ENCODE measurements at regions not wholly inside any gene's neighbourhood (a gene's known extent, or its start where the extent isn't known, plus 50 kb on each side); places are given as distances from the start of the nearest gene placed in this dataset.
"Not testable (repeated sequence)": the region's sequence is repeated elsewhere in the genome, so short reads cannot be mapped to it uniquely, and the experiment has no call there.

- Histone ChIP-seq H3F3A (ENCODE audit: insufficient read depth, low read depth) (no peaks in the 10 kb centered on the region), H3K4me2 (no peak overlapping the region), H4K20me1 (ENCODE audit: insufficient read depth) (no peaks in the 10 kb centered on the region), H3K79me2 (ENCODE audit: low read depth) (no peaks in the 10 kb centered on the region), H3K27ac (no peak overlapping the region), H3K4me1 (replicated peaks; ENCODE audit: insufficient read depth) (no peaks in the 10 kb centered on the region), H3K36me3 (ENCODE audit: low read depth) (no peaks in the 10 kb centered on the region), H3K9me3 (ENCODE audit: insufficient read depth, low read depth) (no peaks in the 10 kb centered on the region), H2AFZ (no peak overlapping the region), H3K9me2 (ENCODE audit: insufficient read depth) (no peaks in the 10 kb centered on the region), H3K4me3 (no peak overlapping the region), H3K27me3 (ENCODE audit: insufficient read depth, low read depth) (no peaks in the 10 kb centered on the region)
- TF ChIP-seq EZH2 (IDR thresholded peaks at IDR 0.05; ENCODE audit: low read depth): no peak
- no peak for TF ChIP-seq CTCF (conservative IDR thresholded peaks at IDR 0.05)
- ChIA-PET CTCF (no interaction called here), POLR2A (ENCODE audit: unreplicated experiment) (no interaction called here)
- no peak for DNase-seq
- no TSS peak for BruUV-seq (replicated peaks)
- intact Hi-C loops (cut with micrococcal nuclease; ENCODE audit: unreplicated experiment): no loop called here
Measured at GRCh38 chr4:77282305-77282704, 125.3 kb downstream of the CCNG2 start.

- no peaks in the 10 kb centered on the region for H3K9me3 ChIP-seq (ENCODE audit: insufficient read depth, low read depth)
- TF ChIP-seq EZH2 (IDR thresholded peaks at IDR 0.05; ENCODE audit: low read depth): no peak
- no peaks in the 10 kb centered on the region for H3K27me3 ChIP-seq (ENCODE audit: insufficient read depth, low read depth)
- ChIA-PET CTCF (no interaction called here), POLR2A (ENCODE audit: unreplicated experiment) (no interaction called here)
- no peak overlapping the region for H3K4me3 ChIP-seq
- no peaks in the 10 kb centered on the region for H3F3A ChIP-seq (ENCODE audit: insufficient read depth, low read depth)
- H3K9me2 ChIP-seq (ENCODE audit: insufficient read depth): no peaks in the 10 kb centered on the region
- no peaks in the 10 kb centered on the region for H3K36me3 ChIP-seq (ENCODE audit: low read depth)
- H3K4me2 ChIP-seq: no peak overlapping the region
- BruUV-seq (replicated peaks): no TSS peak
- H3K79me2 ChIP-seq (ENCODE audit: low read depth): no peaks in the 10 kb centered on the region
- H2AFZ ChIP-seq: no peak overlapping the region
- intact Hi-C loops (cut with micrococcal nuclease; ENCODE audit: unreplicated experiment): no loop called here
- no peak overlapping the region for H3K27ac ChIP-seq
- no peaks in the 10 kb centered on the region for H4K20me1 ChIP-seq (ENCODE audit: insufficient read depth)
- DNase-seq: no peak
- H3K4me1 ChIP-seq (replicated peaks; ENCODE audit: insufficient read depth): no peaks in the 10 kb centered on the region
Measured at GRCh38 chr4:77284036-77284435, 127.0 kb downstream of the CCNG2 start.

- POLR2A ChIA-PET (ENCODE audit: unreplicated experiment): no interaction called here
- Histone ChIP-seq H3K4me2 (no peak overlapping the region), H3K9me3 (ENCODE audit: insufficient read depth, low read depth) (no peaks in the 10 kb centered on the region), H3K4me1 (replicated peaks; ENCODE audit: insufficient read depth) (no peaks in the 10 kb centered on the region), H3K27ac (no peak overlapping the region), H3F3A (ENCODE audit: insufficient read depth, low read depth) (no peaks in the 10 kb centered on the region), H3K4me3 (no peak overlapping the region), H3K79me2 (ENCODE audit: low read depth) (no peaks in the 10 kb centered on the region), H4K20me1 (ENCODE audit: insufficient read depth) (no peaks in the 10 kb centered on the region), H2AFZ (no peak overlapping the region), H3K36me3 (ENCODE audit: low read depth) (no peaks in the 10 kb centered on the region), H3K9me2 (ENCODE audit: insufficient read depth) (no peaks in the 10 kb centered on the region), H3K27me3 (ENCODE audit: insufficient read depth, low read depth) (no peaks in the 10 kb centered on the region)
- CTCF ChIA-PET: no interaction called here
- TF ChIP-seq EZH2 (IDR thresholded peaks at IDR 0.05; ENCODE audit: low read depth): no peak
- TF ChIP-seq CTCF (conservative IDR thresholded peaks at IDR 0.05): no peak
- intact Hi-C loops (cut with micrococcal nuclease; ENCODE audit: unreplicated experiment): no loop called here
- DNase-seq: no peak
- no TSS peak for BruUV-seq (replicated peaks)
Measured at GRCh38 chr4:77286906-77287305, 129.9 kb downstream of the CCNG2 start.

- Histone ChIP-seq H3K4me3 (no peak overlapping the region), H3F3A (ENCODE audit: insufficient read depth, low read depth) (no peaks in the 10 kb centered on the region), H3K4me1 (replicated peaks; ENCODE audit: insufficient read depth) (no peaks in the 10 kb centered on the region), H3K79me2 (ENCODE audit: low read depth) (no peaks in the 10 kb centered on the region), H3K27ac (no peak overlapping the region), H3K9me3 (ENCODE audit: insufficient read depth, low read depth) (no peaks in the 10 kb centered on the region), H3K36me3 (ENCODE audit: low read depth) (no peaks in the 10 kb centered on the region), H3K4me2 (no peak overlapping the region), H3K27me3 (ENCODE audit: insufficient read depth, low read depth) (no peaks in the 10 kb centered on the region), H3K9me2 (ENCODE audit: insufficient read depth) (no peaks in the 10 kb centered on the region), H2AFZ (no peak overlapping the region), H4K20me1 (ENCODE audit: insufficient read depth) (no peaks in the 10 kb centered on the region)
- CTCF ChIA-PET: no interaction called here
- DNase-seq: no peak
- intact Hi-C loops (cut with micrococcal nuclease; ENCODE audit: unreplicated experiment): no loop called here
- no TSS peak for BruUV-seq (replicated peaks)
- no peak for TF ChIP-seq CTCF (conservative IDR thresholded peaks at IDR 0.05)
- TF ChIP-seq EZH2 (IDR thresholded peaks at IDR 0.05; ENCODE audit: low read depth): no peak
- POLR2A ChIA-PET (ENCODE audit: unreplicated experiment): interaction anchor here (0.6 kb wide), 1 partner anchor 344 kb away, joined by 3 read pairs; no protein-coding TSS in a partner anchor
Measured at GRCh38 chr4:77293426-77293825, 136.4 kb downstream of the CCNG2 start.

GRCh38 chr4:77300996-77301395 is 144.0 kb downstream of the CCNG2 start:
- H3K4me3 ChIP-seq; H3K9me2 ChIP-seq (ENCODE audit: insufficient read depth); intact Hi-C loops (cut with micrococcal nuclease; ENCODE audit: unreplicated experiment); H3K79me2 ChIP-seq (ENCODE audit: low read depth); H3K36me3 ChIP-seq (ENCODE audit: low read depth); H3K27me3 ChIP-seq (ENCODE audit: insufficient read depth, low read depth); H4K20me1 ChIP-seq (ENCODE audit: insufficient read depth); CTCF ChIA-PET; H3K9me3 ChIP-seq (ENCODE audit: insufficient read depth, low read depth); POLR2A ChIA-PET (ENCODE audit: unreplicated experiment); BruUV-seq (replicated peaks); H2AFZ ChIP-seq; H3F3A ChIP-seq (ENCODE audit: insufficient read depth, low read depth); H3K27ac ChIP-seq: not testable (repeated sequence)
- Histone ChIP-seq H3K4me2 (peak overlapping the region; percentile 34; the same call in 1 of the 2 replicates), H3K4me1 (replicated peaks; ENCODE audit: insufficient read depth) (peaks cover 10% of the 10 kb centered on the region)
- DNase-seq: peak in 1 of 2 experiments; percentile 40

Data from PC-9 (cell line).